ENCODE measurements at regions not wholly inside any gene's neighbourhood (a gene's known extent, or its start where the extent isn't known, plus 50 kb on each side); places are given as distances from the start of the nearest gene placed in this dataset.

GRCh38 chr4:43243433-43244116 lies 351.1 kb downstream of the GRXCR1 start:
- DNase-seq (ENCODE audit: low read depth), result no peak

- DNase-seq (ENCODE audit: low read depth), result no peak
These were observed 352.3 kb downstream of the GRXCR1 start for GRCh38 chr4:43244688-43245382.

- DNase-seq (ENCODE audit: low read depth), result no peak
These were observed 359.3 kb downstream of the GRXCR1 start for GRCh38 chr4:43251841-43252240.

GRCh38 chr4:43253541-43253940 lies 361.0 kb downstream of the GRXCR1 start:
- DNase-seq (ENCODE audit: low read depth), result no peak

- no peak for DNase-seq (ENCODE audit: low read depth)
These were observed 372.2 kb downstream of the GRXCR1 start for GRCh38 chr4:43264730-43265129.

- DNase-seq (ENCODE audit: low read depth), result no peak
These were observed 379.4 kb downstream of the GRXCR1 start for GRCh38 chr4:43271946-43272345.

- DNase-seq (ENCODE audit: low read depth), result no peak
These were observed 381.9 kb downstream of the GRXCR1 start for GRCh38 chr4:43274376-43274775.

GRCh38 chr4:43275779-43276178 lies 383.3 kb downstream of the GRXCR1 start:
- no peak for DNase-seq (ENCODE audit: low read depth)

GRCh38 chr4:43276321-43276720 lies 383.8 kb downstream of the GRXCR1 start:
- no peak for DNase-seq (ENCODE audit: low read depth)

- DNase-seq (ENCODE audit: low read depth), result no peak
These were observed 384.5 kb downstream of the GRXCR1 start for GRCh38 chr4:43277003-43277402.

GRCh38 chr4:43282534-43282933 lies 390.0 kb downstream of the GRXCR1 start:
- DNase-seq (ENCODE audit: low read depth), result no peak

- DNase-seq (ENCODE audit: low read depth), result no peak
These were observed 393.6 kb downstream of the GRXCR1 start for GRCh38 chr4:43286137-43286536.

- no peak for DNase-seq (ENCODE audit: low read depth)
These were observed 404.5 kb downstream of the GRXCR1 start for GRCh38 chr4:43296946-43297528.

GRCh38 chr4:43316813-43317212 lies 424.3 kb downstream of the GRXCR1 start:
- no peak for DNase-seq (ENCODE audit: low read depth)

GRCh38 chr4:43325220-43325967 lies 432.9 kb downstream of the GRXCR1 start:
- DNase-seq (ENCODE audit: low read depth), result no peak

GRCh38 chr4:43330288-43330687 lies 437.8 kb downstream of the GRXCR1 start:
- DNase-seq (ENCODE audit: low read depth), result no peak

- DNase-seq (ENCODE audit: low read depth), result no peak
These were observed 438.9 kb downstream of the GRXCR1 start for GRCh38 chr4:43331226-43332051.

GRCh38 chr4:43332052-43332425 lies 439.5 kb downstream of the GRXCR1 start:
- no peak for DNase-seq (ENCODE audit: low read depth)

GRCh38 chr4:43337707-43338106 lies 445.2 kb downstream of the GRXCR1 start:
- DNase-seq (ENCODE audit: low read depth), result no peak

GRCh38 chr4:43339435-43339834 lies 446.9 kb downstream of the GRXCR1 start:
- no peak for DNase-seq (ENCODE audit: low read depth)

GRCh38 chr4:43341741-43342140 lies 449.2 kb downstream of the GRXCR1 start:
- no peak for DNase-seq (ENCODE audit: low read depth)

- DNase-seq (ENCODE audit: low read depth), result no peak
These were observed 450.8 kb downstream of the GRXCR1 start for GRCh38 chr4:43343298-43343697.
